Activated CD8-positive, alpha-beta T cell treated with anti-CD3 and anti-CD28 coated beads for 36 hours (primary cell): ENCODE measurements at regions not wholly inside any gene's neighbourhood (a gene's known extent, or its start where the extent isn't known, plus 50 kb on each side); places are given as distances from the start of the nearest gene placed in this dataset.

Source experiments
- ATAC-seq: fragments of 200-7000 bp; cut with Tn5 transposase; one replicate; pipeline ENCODE4 v1.10.0; 2021; ENCODE audit warnings: mild to moderate bottlenecking, moderate library complexity
- CTCF ChIA-PET: fragments of 350-600 bp; sonication (Branson Sonifier 250); formaldehyde crosslinking; loops from one replicate; lab custom pipeline; 2021; ENCODE audit warnings: antibody characterized with exemption; lab: Charles Lee
- POLR2A ChIA-PET: fragments of 350-600 bp; sonication (Branson Sonifier 250); formaldehyde crosslinking; loops from one replicate; lab custom pipeline; 2021; ENCODE audit warnings: antibody characterized with exemption; lab: Charles Lee
- DNase-seq: peaks from one replicate; pipeline ENCODE4 v3.0.0-alpha.2; 2020
- H3K27ac Mint-ChIP-seq: one replicate; pipeline ENCODE4 v1.8.0; 2021; ENCODE audit warnings: mild to moderate bottlenecking, mixed read lengths
- H3K27me3 Mint-ChIP-seq: one replicate; pipeline ENCODE4 v1.8.0; 2021; ENCODE audit warnings: mixed read lengths
- H3K36me3 Mint-ChIP-seq: one replicate; pipeline ENCODE4 v1.8.0; 2021; ENCODE audit warnings: low read depth, mixed read lengths
- H3K4me1 Mint-ChIP-seq: one replicate; pipeline ENCODE4 v1.8.0; 2021; ENCODE audit warnings: low read depth, mixed read lengths
- H3K4me3 Mint-ChIP-seq: one replicate; pipeline ENCODE4 v1.8.0; 2021; ENCODE audit warnings: mild to moderate bottlenecking, moderate library complexity, mixed read lengths
- H3K9me3 Mint-ChIP-seq: one replicate; pipeline ENCODE4 v1.8.0; 2021; ENCODE audit warnings: mixed read lengths
- intact Hi-C: fragments of 100-400 bp; cut with micrococcal nuclease; formaldehyde crosslinking; loops from one replicate; pipeline ENCODE4 v1.10.0; 2022
- TF ChIP-seq, protein P1 (sequence below): fragments of 200-600 bp; IDR thresholded peaks from one replicate; pipeline ENCODE4 v1.8.0; 2022; ENCODE audit warnings: antibody characterized with exemption, mild to moderate bottlenecking

DNA sequence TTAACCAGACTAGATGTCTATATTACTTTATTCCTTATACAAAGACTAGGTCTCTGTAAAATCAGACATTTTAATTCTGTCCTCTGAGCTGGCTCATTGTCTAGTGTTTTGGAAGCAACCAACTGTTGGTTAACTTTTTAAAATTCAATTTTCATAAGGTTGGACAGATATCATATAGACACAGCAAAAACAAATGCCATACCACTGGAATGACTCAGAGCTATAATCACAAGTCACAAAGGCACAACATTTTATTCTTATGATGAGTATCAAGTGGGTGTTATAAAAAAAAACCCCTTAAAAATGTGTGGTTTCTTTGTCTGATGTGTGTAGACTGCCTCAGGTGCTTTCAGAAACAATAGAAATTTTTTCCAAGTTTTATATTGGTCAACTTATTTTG lies 296.2 kb upstream of the MARCKS start:
- Mint-ChIP-seq H3K4me3 (no peak overlapping the region), H3K4me1 (no peaks in the 10 kb centered on the region), H3K27ac (no peak overlapping the region), H3K27me3 (peaks cover 3% of the 10 kb centered on the region), H3K36me3 (no peaks in the 10 kb centered on the region), H3K9me3 (no peaks in the 10 kb centered on the region)
- intact Hi-C loops: no loop called here
- ChIA-PET POLR2A (no interaction called here), CTCF (no interaction called here)
- ATAC-seq: no peak
- TF ChIP-seq, protein P1, sequence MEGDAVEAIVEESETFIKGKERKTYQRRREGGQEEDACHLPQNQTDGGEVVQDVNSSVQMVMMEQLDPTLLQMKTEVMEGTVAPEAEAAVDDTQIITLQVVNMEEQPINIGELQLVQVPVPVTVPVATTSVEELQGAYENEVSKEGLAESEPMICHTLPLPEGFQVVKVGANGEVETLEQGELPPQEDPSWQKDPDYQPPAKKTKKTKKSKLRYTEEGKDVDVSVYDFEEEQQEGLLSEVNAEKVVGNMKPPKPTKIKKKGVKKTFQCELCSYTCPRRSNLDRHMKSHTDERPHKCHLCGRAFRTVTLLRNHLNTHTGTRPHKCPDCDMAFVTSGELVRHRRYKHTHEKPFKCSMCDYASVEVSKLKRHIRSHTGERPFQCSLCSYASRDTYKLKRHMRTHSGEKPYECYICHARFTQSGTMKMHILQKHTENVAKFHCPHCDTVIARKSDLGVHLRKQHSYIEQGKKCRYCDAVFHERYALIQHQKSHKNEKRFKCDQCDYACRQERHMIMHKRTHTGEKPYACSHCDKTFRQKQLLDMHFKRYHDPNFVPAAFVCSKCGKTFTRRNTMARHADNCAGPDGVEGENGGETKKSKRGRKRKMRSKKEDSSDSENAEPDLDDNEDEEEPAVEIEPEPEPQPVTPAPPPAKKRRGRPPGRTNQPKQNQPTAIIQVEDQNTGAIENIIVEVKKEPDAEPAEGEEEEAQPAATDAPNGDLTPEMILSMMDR: no peak
- no peak for DNase-seq

DNA sequence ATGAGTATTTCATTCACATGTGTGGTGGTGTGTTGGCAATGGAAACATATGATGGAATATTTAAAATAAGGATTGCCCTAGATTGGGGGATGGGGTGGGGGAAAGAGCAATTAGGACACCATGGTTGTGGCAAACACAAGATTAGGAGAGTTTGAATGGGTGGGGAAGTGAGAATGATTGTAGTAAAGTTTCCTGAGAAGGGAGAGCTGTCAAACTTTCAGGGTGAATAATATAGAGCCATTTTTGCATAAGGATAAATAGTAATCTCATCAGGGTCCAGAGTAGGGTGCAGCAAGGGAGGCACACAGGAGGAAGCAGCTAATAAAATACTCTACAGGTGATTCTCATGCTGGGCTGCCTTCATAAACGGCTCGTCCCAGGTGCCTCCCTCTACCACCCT lies 294.9 kb upstream of the MARCKS start:
- CTCF ChIA-PET: no interaction called here
- no peak overlapping the region for H3K27ac Mint-ChIP-seq
- H3K27me3 Mint-ChIP-seq: peaks cover 3% of the 10 kb centered on the region
- ATAC-seq (no peak), DNase-seq (no peak)
- H3K4me3 Mint-ChIP-seq: no peak overlapping the region
- intact Hi-C loops: no loop called here
- no peaks in the 10 kb centered on the region for H3K9me3 Mint-ChIP-seq
- H3K36me3 Mint-ChIP-seq: no peaks in the 10 kb centered on the region
- H3K4me1 Mint-ChIP-seq: no peaks in the 10 kb centered on the region
- POLR2A ChIA-PET: no interaction called here
- TF ChIP-seq, protein P1: no peak

DNA sequence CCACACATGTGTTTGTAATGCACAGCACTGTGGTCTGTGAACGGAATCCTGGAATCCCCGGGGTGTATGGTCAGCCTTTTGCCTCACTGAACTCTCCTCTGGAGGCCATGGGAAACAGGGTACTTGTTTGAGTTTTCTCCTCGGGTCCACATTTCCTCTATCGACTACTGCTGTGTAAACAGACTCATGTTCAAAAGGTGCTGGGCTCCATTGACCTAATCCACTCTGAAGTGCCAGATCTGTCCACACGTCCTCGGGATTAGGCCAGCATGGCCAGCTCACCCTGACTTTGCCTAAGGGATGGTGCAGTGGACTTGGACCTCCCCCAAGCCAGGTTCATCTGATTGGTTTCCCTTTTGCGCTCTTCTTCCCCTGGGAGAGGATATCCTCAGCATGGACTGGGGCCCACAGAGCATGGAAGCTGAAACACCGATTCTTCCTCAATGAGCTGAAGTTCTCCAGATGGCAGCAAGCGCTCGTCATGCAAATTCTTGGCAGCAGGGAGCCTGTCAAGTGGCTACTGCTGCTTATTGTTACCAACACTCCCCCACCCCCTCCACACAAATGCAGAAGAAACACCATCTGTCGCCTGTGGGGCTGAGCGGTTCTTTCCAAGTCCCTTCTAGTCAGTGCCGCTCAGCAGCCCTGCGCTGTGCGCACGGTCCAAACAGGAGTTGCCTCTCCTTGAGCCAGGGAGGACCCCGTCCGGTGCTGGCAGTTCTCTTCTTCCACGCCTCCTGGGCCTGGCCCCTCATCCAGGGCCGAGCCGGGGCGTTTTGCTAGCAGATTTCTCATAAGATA lies 292.6 kb upstream of the MARCKS start:
- POLR2A ChIA-PET: no interaction called here
- intact Hi-C loops: no loop called here
- no peak overlapping the region for H3K27ac Mint-ChIP-seq
- ATAC-seq (no peak), DNase-seq (no peak)
- no peaks in the 10 kb centered on the region for H3K4me1 Mint-ChIP-seq
- no peaks in the 10 kb centered on the region for H3K9me3 Mint-ChIP-seq
- H3K27me3 Mint-ChIP-seq: peaks cover 3% of the 10 kb centered on the region
- H3K4me3 Mint-ChIP-seq: no peak overlapping the region
- TF ChIP-seq, protein P1: no peak
- no peaks in the 10 kb centered on the region for H3K36me3 Mint-ChIP-seq
- CTCF ChIA-PET: no interaction called here

DNA sequence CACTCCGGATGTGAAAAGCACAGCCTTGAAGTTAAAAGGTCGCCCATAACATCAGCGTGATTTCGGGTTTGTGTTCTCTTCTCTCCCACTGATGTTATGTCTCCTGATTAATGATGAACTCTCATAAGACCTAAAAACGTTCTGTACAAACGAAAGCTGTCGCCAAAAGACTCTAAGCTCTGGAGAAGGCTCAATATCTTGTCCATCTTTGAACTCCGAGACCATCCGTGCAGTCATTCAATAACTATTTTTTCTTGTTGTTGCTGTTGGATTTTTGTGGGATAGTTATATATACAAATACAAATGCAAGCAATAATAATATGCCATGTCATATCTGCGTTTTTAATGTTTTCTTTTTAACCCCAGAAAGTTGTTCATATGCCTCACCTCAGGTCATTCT lies 291.8 kb upstream of the MARCKS start:
- H3K9me3 Mint-ChIP-seq: no peaks in the 10 kb centered on the region
- H3K27ac Mint-ChIP-seq: no peak overlapping the region
- ATAC-seq (no peak), DNase-seq (no peak)
- ChIA-PET POLR2A (no interaction called here), CTCF (no interaction called here)
- no peak overlapping the region for H3K4me3 Mint-ChIP-seq
- intact Hi-C loops: no loop called here
- no peaks in the 10 kb centered on the region for H3K4me1 Mint-ChIP-seq
- H3K27me3 Mint-ChIP-seq: peaks cover 3% of the 10 kb centered on the region
- TF ChIP-seq, protein P1: no peak
- H3K36me3 Mint-ChIP-seq: no peaks in the 10 kb centered on the region

DNA sequence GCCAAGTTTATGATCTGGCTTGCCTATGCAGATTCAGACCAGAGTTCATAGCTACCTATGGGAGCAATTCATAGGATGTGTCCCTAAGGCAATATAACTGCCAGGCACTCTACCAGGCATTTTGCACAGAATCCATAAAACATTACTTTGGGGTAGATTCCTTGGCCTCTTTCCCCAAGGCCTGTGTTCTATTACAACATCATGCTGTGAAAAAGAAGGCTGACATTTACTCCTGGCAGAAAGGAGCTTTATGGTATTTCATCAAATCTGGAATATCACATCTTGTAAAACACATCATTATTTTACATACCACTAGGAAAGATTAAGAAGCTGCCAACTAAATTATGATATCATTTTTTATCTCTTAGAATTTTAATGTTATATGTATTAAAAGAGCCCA lies 287.0 kb upstream of the MARCKS start:
- Mint-ChIP-seq H3K4me3 (no peak overlapping the region), H3K27me3 (no peaks in the 10 kb centered on the region), H3K36me3 (no peaks in the 10 kb centered on the region), H3K27ac (no peak overlapping the region), H3K4me1 (no peaks in the 10 kb centered on the region), H3K9me3 (no peaks in the 10 kb centered on the region)
- no peak for DNase-seq
- POLR2A ChIA-PET: no interaction called here
- ATAC-seq: no peak
- TF ChIP-seq, protein P1: no peak
- CTCF ChIA-PET: no interaction called here
- intact Hi-C loops: no loop called here
